ENCODE measurements at regions not wholly inside any gene's neighbourhood (a gene's known extent, or its start where the extent isn't known, plus 50 kb on each side); places are given as distances from the start of the nearest gene placed in this dataset.

DNA sequence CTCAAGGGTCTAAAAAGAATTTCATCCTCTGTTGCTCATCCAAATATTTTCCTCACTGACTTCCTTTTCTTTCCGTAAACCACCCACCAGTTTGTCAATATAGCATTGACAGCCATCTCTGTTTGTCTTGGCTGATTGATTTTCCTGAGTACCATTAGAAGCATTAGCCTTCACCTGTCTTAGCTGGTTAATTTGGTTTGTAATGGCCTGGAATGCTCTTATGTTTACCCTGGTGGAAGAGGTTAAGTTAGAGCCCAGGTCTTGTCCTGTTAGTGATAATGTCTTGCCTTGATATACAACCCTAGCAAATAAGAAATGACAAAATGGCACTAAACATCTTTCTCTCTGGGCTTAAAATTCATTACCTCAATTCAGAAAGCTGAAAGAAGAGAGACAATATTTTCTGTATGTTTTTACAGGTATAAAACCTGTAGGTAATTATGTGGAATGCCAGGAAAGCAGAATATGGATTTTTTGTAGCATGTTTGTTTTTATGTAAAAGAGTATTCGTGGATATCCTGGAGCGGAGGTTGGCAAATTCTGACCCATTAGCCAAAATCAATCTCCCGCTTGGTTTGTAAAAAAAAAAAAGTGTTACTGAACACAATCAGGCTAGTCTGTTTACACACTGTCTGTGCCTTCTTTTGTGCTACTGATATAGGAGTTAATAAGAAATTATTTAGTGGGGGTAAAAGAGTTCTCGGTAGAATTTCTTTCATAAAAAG, 224.4 kb upstream of the DAAM1 start:
- Histone ChIP-seq H3K27me3 (ENCODE audit: insufficient read depth, low read depth, low read length) (no peaks in the 10 kb centered on the region), H3F3A (ENCODE audit: insufficient read depth, low read length, poor library complexity, severe bottlenecking) (no peaks in the 10 kb centered on the region), H2AFZ (ENCODE audit: low read depth, low read length) (no peak overlapping the region), H3K4me3 (ENCODE audit: low read length) (no peak overlapping the region), H3K36me3 (ENCODE audit: insufficient read depth, low read length) (no peaks in the 10 kb centered on the region), H3K27ac (ENCODE audit: low read length) (no peak overlapping the region), H3K4me2 (ENCODE audit: low read length) (no peak overlapping the region), H3K79me2 (replicated peaks; ENCODE audit: insufficient read depth, low read length) (no peaks in the 10 kb centered on the region), H3K9me2 (ENCODE audit: insufficient read depth, low read length) (no peaks in the 10 kb centered on the region), H4K20me1 (ENCODE audit: insufficient read depth) (no peaks in the 10 kb centered on the region), H3K9me3 (ENCODE audit: low read length) (no peaks in the 10 kb centered on the region), H3K9ac (ENCODE audit: low read length) (no peak overlapping the region)
- TF ChIP-seq POLR2AphosphoS5 (IDR thresholded peaks at IDR 0.05) (no peak), MXI1 (conservative IDR thresholded peaks at IDR 0.05; ENCODE audit: poor library complexity, severe bottlenecking) (no peak), TAF1 (IDR thresholded peaks at IDR 0.05; ENCODE audit: low read depth) (no peak), EP300 (conservative IDR thresholded peaks at IDR 0.05; ENCODE audit: poor library complexity, severe bottlenecking) (no peak), EZH2 (IDR thresholded peaks at IDR 0.05; ENCODE audit: borderline replicate concordance, insufficient read depth, low read length, poor library complexity, severe bottlenecking) (no peak), SMC3 (conservative IDR thresholded peaks at IDR 0.05; ENCODE audit: poor library complexity) (no peak), RAD21 (conservative IDR thresholded peaks at IDR 0.05) (no peak)
- TF ChIP-seq, protein P1, sequence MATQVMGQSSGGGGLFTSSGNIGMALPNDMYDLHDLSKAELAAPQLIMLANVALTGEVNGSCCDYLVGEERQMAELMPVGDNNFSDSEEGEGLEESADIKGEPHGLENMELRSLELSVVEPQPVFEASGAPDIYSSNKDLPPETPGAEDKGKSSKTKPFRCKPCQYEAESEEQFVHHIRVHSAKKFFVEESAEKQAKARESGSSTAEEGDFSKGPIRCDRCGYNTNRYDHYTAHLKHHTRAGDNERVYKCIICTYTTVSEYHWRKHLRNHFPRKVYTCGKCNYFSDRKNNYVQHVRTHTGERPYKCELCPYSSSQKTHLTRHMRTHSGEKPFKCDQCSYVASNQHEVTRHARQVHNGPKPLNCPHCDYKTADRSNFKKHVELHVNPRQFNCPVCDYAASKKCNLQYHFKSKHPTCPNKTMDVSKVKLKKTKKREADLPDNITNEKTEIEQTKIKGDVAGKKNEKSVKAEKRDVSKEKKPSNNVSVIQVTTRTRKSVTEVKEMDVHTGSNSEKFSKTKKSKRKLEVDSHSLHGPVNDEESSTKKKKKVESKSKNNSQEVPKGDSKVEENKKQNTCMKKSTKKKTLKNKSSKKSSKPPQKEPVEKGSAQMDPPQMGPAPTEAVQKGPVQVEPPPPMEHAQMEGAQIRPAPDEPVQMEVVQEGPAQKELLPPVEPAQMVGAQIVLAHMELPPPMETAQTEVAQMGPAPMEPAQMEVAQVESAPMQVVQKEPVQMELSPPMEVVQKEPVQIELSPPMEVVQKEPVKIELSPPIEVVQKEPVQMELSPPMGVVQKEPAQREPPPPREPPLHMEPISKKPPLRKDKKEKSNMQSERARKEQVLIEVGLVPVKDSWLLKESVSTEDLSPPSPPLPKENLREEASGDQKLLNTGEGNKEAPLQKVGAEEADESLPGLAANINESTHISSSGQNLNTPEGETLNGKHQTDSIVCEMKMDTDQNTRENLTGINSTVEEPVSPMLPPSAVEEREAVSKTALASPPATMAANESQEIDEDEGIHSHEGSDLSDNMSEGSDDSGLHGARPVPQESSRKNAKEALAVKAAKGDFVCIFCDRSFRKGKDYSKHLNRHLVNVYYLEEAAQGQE (IDR thresholded peaks at IDR 0.05; ENCODE audit: borderline replicate concordance): no peak
- TF ChIP-seq, protein P2, sequence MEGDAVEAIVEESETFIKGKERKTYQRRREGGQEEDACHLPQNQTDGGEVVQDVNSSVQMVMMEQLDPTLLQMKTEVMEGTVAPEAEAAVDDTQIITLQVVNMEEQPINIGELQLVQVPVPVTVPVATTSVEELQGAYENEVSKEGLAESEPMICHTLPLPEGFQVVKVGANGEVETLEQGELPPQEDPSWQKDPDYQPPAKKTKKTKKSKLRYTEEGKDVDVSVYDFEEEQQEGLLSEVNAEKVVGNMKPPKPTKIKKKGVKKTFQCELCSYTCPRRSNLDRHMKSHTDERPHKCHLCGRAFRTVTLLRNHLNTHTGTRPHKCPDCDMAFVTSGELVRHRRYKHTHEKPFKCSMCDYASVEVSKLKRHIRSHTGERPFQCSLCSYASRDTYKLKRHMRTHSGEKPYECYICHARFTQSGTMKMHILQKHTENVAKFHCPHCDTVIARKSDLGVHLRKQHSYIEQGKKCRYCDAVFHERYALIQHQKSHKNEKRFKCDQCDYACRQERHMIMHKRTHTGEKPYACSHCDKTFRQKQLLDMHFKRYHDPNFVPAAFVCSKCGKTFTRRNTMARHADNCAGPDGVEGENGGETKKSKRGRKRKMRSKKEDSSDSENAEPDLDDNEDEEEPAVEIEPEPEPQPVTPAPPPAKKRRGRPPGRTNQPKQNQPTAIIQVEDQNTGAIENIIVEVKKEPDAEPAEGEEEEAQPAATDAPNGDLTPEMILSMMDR (IDR thresholded peaks at IDR 0.05; ENCODE audit: poor library complexity, severe bottlenecking): no peak

DNA sequence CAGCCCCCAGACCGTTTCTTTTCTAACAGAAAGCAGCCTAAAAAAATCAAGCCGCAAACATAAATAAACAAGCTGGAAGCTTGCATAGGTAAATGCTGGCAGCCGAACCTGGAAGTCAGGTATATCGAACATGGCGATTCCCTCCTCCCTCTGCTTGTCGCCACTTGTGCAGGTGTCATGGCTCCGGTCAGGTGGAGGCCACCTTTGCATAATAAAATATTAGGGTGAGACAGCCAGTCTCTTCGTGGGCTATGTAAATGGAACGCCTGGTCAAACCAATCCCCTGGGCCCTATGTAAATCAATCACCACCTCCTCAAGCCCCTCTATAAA, 223.9 kb upstream of the DAAM1 start:
- Histone ChIP-seq H2AFZ (ENCODE audit: low read depth, low read length) (no peak overlapping the region), H4K20me1 (ENCODE audit: insufficient read depth) (no peaks in the 10 kb centered on the region), H3F3A (ENCODE audit: insufficient read depth, low read length, poor library complexity, severe bottlenecking) (no peaks in the 10 kb centered on the region), H3K9me2 (ENCODE audit: insufficient read depth, low read length) (no peaks in the 10 kb centered on the region), H3K4me3 (ENCODE audit: low read length) (no peak overlapping the region), H3K9me3 (ENCODE audit: low read length) (no peaks in the 10 kb centered on the region), H3K4me2 (ENCODE audit: low read length) (no peak overlapping the region), H3K27ac (ENCODE audit: low read length) (no peak overlapping the region), H3K36me3 (ENCODE audit: insufficient read depth, low read length) (no peaks in the 10 kb centered on the region), H3K79me2 (replicated peaks; ENCODE audit: insufficient read depth, low read length) (no peaks in the 10 kb centered on the region), H3K27me3 (ENCODE audit: insufficient read depth, low read depth, low read length) (no peaks in the 10 kb centered on the region), H3K9ac (ENCODE audit: low read length) (no peak overlapping the region)
- TF ChIP-seq, protein P1 (IDR thresholded peaks at IDR 0.05; ENCODE audit: borderline replicate concordance): no peak
- TF ChIP-seq POLR2AphosphoS5 (IDR thresholded peaks at IDR 0.05): no peak
